ENCODE measurements at regions not wholly inside any gene's neighbourhood (a gene's known extent, or its start where the extent isn't known, plus 50 kb on each side); places are given as distances from the start of the nearest gene placed in this dataset.

DNA sequence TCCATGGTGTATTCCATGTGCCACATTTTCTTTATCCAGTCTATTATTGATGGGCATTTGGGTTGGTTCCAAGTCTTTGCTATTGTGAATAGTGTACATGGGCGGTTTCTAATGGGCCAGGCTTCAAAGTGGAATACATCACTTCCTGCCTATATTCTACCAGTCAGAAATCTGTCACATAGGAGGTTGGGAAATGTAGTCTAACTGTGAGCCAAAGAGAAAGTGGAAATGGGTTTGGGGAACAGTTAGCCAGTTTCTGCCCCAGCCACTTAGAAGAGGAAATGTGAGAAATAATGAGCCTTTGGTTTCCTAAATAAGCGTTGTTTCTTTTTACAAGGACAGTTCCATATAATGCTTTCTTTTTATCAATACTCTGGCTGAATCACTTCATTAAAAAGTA lies 85.1 kb upstream of the AP1S2 start:
- no peaks in the 10 kb centered on the region for H3K4me1 ChIP-seq
- DNase-seq (no peak), ATAC-seq (no peak)
- in situ Hi-C loops (cut with MboI; ENCODE audit: low sequenced_read_pairs in 4 of 4) (no loop called here), intact Hi-C loops (cut with DNase I; ENCODE audit: low total_unique reads) (no loop called here)
- H3K9me3 ChIP-seq, result no peaks in the 10 kb centered on the region
- TF ChIP-seq, protein P1, sequence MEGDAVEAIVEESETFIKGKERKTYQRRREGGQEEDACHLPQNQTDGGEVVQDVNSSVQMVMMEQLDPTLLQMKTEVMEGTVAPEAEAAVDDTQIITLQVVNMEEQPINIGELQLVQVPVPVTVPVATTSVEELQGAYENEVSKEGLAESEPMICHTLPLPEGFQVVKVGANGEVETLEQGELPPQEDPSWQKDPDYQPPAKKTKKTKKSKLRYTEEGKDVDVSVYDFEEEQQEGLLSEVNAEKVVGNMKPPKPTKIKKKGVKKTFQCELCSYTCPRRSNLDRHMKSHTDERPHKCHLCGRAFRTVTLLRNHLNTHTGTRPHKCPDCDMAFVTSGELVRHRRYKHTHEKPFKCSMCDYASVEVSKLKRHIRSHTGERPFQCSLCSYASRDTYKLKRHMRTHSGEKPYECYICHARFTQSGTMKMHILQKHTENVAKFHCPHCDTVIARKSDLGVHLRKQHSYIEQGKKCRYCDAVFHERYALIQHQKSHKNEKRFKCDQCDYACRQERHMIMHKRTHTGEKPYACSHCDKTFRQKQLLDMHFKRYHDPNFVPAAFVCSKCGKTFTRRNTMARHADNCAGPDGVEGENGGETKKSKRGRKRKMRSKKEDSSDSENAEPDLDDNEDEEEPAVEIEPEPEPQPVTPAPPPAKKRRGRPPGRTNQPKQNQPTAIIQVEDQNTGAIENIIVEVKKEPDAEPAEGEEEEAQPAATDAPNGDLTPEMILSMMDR (IDR thresholded peaks at IDR 0.05 in 4 of 5, conservative IDR thresholded peaks at IDR 0.05 in 1 of 5), result no peak
- no peak for TF ChIP-seq POLR2A (IDR thresholded peaks at IDR 0.05)
- H3K36me3 ChIP-seq, result no peaks in the 10 kb centered on the region
- no peaks in the 10 kb centered on the region for H3K27me3 ChIP-seq
- no peak overlapping the region for H3K27ac ChIP-seq
- no peak overlapping the region for H3K4me3 ChIP-seq

DNA sequence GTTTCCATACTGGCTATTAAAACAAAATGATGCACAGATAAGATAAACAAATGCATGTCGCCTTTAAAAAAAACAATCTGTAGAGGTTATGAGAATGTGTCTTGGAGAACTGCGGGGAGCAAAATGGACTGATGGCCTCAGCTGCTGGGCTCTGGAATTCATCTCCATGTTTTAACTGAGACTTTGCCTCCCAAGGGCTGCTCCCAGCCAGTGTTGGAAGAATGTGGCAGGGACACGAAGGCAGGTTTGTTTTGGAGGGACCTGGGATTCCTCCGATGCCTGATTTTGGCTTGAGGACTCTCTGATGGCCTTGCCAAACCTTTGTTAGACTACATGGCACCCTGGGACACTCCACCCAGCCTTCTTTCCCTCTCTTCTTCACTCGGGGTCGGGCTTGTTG lies 83.5 kb upstream of the AP1S2 start:
- H3K27ac ChIP-seq, result no peak overlapping the region
- intact Hi-C loops (cut with DNase I; ENCODE audit: low total_unique reads) (no loop called here), in situ Hi-C loops (cut with MboI; ENCODE audit: low sequenced_read_pairs in 4 of 4) (no loop called here)
- no peak for TF ChIP-seq POLR2A (IDR thresholded peaks at IDR 0.05)
- TF ChIP-seq, protein P1 (IDR thresholded peaks at IDR 0.05 in 4 of 5, conservative IDR thresholded peaks at IDR 0.05 in 1 of 5), result no peak
- H3K36me3 ChIP-seq, result no peaks in the 10 kb centered on the region
- no peak overlapping the region for H3K4me3 ChIP-seq
- no peak for ATAC-seq
- H3K27me3 ChIP-seq, result no peaks in the 10 kb centered on the region
- no peaks in the 10 kb centered on the region for H3K9me3 ChIP-seq
- no peaks in the 10 kb centered on the region for H3K4me1 ChIP-seq
- no peak for DNase-seq

DNA sequence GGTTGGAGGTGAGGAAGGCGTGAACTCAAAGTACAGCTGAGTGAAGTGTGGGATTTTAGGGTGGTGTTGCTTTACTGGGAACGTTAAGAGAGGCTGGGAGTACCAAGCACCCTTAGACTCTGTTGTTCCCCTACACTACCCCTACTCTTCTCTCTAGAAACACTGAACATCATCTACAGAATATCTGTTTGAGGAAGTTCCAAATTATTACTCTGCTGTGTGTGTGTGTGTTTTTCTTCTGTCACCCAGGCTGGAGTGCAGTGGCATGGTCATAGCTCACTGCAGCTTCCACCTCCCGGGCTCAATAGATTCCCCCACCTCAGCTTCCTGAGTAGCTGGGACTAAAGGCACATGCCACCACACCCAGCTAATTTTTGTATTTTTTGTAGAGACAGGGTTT lies 76.7 kb upstream of the AP1S2 start:
- Histone ChIP-seq H3K27me3 (no peaks in the 10 kb centered on the region), H3K9me3 (no peaks in the 10 kb centered on the region), H3K4me1 (no peaks in the 10 kb centered on the region), H3K4me3 (no peak overlapping the region), H3K27ac (no peak overlapping the region), H3K36me3 (no peaks in the 10 kb centered on the region)
- ATAC-seq (no peak), DNase-seq (no peak)
- no peak for TF ChIP-seq POLR2A (IDR thresholded peaks at IDR 0.05)
- TF ChIP-seq, protein P1 (IDR thresholded peaks at IDR 0.05 in 4 of 5, conservative IDR thresholded peaks at IDR 0.05 in 1 of 5), result no peak
- in situ Hi-C loops (cut with MboI; ENCODE audit: low sequenced_read_pairs in 4 of 4), result no loop called here
- intact Hi-C loops (cut with DNase I; ENCODE audit: low total_unique reads), result no loop called here

DNA sequence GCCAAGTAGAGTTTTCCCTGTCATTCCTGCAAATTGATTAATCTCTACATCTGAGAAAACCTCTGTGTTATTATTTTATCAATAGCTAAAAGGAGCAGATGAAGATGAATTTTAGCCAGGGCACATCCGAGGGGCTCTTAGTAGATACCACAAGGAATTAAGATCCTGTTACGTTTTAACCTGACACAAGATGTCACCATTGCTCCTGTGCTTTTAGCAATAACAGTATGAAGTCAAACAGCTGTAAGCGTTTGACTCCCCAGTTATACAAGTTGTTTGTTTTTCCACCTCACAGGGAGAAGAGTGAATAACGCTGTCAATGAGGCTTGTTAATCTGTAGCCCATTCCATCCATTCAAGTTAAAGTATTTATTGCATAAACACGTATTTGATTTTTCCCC lies 76.0 kb upstream of the AP1S2 start:
- no peak for ATAC-seq
- H3K9me3 ChIP-seq, result no peaks in the 10 kb centered on the region
- no peaks in the 10 kb centered on the region for H3K27me3 ChIP-seq
- TF ChIP-seq, protein P1 (IDR thresholded peaks at IDR 0.05 in 4 of 5, conservative IDR thresholded peaks at IDR 0.05 in 1 of 5), result peak in 1 of 5 experiments; percentile 24
- TF ChIP-seq POLR2A (IDR thresholded peaks at IDR 0.05), result no peak
- no peak overlapping the region for H3K27ac ChIP-seq
- no peaks in the 10 kb centered on the region for H3K4me1 ChIP-seq
- in situ Hi-C loops (cut with MboI; ENCODE audit: low sequenced_read_pairs in 4 of 4) (no loop called here), intact Hi-C loops (cut with DNase I; ENCODE audit: low total_unique reads) (no loop called here)
- H3K4me3 ChIP-seq, result no peak overlapping the region
- no peak for DNase-seq
- H3K36me3 ChIP-seq, result no peaks in the 10 kb centered on the region

DNA sequence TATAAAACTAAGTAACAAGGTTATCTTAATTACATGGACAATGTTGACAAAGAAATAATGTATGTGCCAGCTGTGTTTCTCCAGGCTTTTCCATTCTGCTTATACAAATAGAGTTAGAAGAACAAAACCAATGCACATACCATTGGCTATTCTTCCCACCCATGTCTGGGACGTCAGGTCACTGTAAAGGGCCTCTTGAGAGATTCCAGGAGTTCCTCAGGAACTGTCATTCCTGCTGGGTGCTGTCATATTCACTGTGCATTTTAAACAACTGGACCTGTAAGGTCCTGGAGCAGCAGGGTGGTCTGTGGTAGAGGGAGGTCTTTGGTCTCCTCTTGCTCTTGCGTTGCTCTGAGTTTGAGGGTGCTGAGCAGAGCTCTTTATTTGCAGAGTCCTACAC lies 74.6 kb upstream of the AP1S2 start:
- in situ Hi-C loops (cut with MboI; ENCODE audit: low sequenced_read_pairs in 4 of 4), result no loop called here
- H3K27ac ChIP-seq, result no peak overlapping the region
- TF ChIP-seq, protein P1 (IDR thresholded peaks at IDR 0.05 in 4 of 5, conservative IDR thresholded peaks at IDR 0.05 in 1 of 5), result no peak
- no peak for TF ChIP-seq POLR2A (IDR thresholded peaks at IDR 0.05)
- intact Hi-C loops (cut with DNase I; ENCODE audit: low total_unique reads), result no loop called here
- DNase-seq (no peak), ATAC-seq (no peak)
- H3K4me1 ChIP-seq, result no peaks in the 10 kb centered on the region
- no peaks in the 10 kb centered on the region for H3K36me3 ChIP-seq
- H3K4me3 ChIP-seq, result no peak overlapping the region
- no peaks in the 10 kb centered on the region for H3K9me3 ChIP-seq
- no peaks in the 10 kb centered on the region for H3K27me3 ChIP-seq

Measured in gastrocnemius medialis (tissue), 4 donors.